Activated T-cell treated with anti-CD3 and anti-CD28 coated beads, Interleukin-2, amount 50 U/mL, for 24 hours (primary cell): ENCODE measurements at regions not wholly inside any gene's neighbourhood (a gene's known extent, or its start where the extent isn't known, plus 50 kb on each side); places are given as distances from the start of the nearest gene placed in this dataset.

Experiments
- DNase-seq: peaks from one replicate; pipeline ENCODE4 v3.0.0-alpha.2; 2020
- H3K27ac Mint-ChIP-seq: 2 replicates; pipeline ENCODE4 v1.8.0; 2020; ENCODE audit warnings: mild to moderate bottlenecking, mixed read lengths
- H3K27me3 Mint-ChIP-seq: 2 replicates; pipeline ENCODE4 v1.8.0; 2020; ENCODE audit warnings: mixed read lengths
- H3K36me3 Mint-ChIP-seq: 2 replicates; pipeline ENCODE4 v1.8.0; 2020; ENCODE audit warnings: low read depth, mixed read lengths
- H3K4me1 Mint-ChIP-seq: 2 replicates; pipeline ENCODE4 v1.8.0; 2020; ENCODE audit warnings: low read depth, mixed read lengths
- H3K4me3 Mint-ChIP-seq: 2 replicates; pipeline ENCODE4 v1.8.0; 2020; ENCODE audit warnings: mild to moderate bottlenecking, moderate library complexity, mixed read lengths
- H3K9me3 Mint-ChIP-seq: 2 replicates; pipeline ENCODE4 v1.8.0; 2020; ENCODE audit warnings: mixed read lengths

- peaks cover 13% of the 10 kb centered on the region for H3K27me3 Mint-ChIP-seq
- H3K4me1 Mint-ChIP-seq = peaks cover 1% of the 10 kb centered on the region
- no peaks in the 10 kb centered on the region for H3K36me3 Mint-ChIP-seq
- H3K4me3 Mint-ChIP-seq = no peak overlapping the region
- H3K9me3 Mint-ChIP-seq = no peaks in the 10 kb centered on the region
- H3K27ac Mint-ChIP-seq = no peak overlapping the region
- DNase-seq = no peak
Observed at GRCh38 chr3:187618722-187619121, 51.5 kb downstream of the SST start.

DNA sequence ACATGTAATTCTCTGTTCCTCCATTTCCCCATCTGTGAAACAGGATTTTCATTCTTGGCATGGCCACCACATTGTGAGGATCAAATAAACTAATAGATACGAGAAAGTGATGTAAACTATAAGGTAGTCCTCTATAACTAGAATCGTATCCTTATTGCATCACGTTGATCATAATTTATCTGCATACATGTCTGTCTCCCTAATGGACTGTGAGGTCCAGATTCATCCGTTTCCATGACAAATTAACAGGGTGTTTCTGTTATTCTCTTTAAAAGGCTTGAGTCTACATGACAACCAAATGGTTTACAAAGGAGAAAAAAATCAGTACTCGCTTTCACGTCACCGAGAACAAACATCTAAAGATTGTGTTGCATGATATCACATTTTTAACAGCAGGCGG, 53.0 kb downstream of the SST start:
- peaks cover 1% of the 10 kb centered on the region for H3K4me1 Mint-ChIP-seq

DNA sequence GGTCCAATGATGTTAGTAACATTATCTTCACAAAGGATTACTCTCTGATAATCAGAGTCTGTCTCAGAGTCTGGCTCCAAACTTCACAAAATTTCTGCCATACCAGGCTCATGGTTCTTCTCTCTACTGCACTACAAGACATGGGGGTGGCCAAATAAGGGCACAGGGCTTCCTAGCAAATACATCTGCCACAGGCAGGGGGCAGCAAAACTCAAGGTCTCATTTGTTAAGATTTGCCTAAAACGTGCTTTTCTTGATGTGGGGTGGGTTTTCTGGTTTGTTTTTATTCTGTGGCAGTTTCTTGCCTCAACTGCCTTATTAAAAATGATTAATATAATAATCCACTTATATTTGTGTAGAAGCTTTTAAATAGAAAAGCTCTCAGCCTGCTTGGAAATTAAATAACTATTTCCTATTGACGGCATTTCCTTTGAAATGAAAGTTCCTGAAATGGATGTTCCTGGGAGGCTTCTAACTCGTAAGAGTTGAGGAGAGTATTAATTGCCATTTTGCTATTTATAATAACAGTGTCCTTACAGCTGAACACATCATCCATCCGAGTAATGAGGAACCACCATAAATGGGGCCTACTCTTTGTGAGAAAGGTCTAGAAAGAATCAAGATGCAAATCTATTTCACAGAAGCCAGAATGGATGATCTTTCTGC, 53.8 kb downstream of the SST start:
- Mint-ChIP-seq H3K27me3 (peaks cover 14% of the 10 kb centered on the region), H3K27ac (no peak overlapping the region), H3K36me3 (no peaks in the 10 kb centered on the region), H3K9me3 (no peaks in the 10 kb centered on the region), H3K4me3 (no peak overlapping the region), H3K4me1 (peaks cover 1% of the 10 kb centered on the region)
- peak; percentile 58 for DNase-seq

More for the DNA sequence above, 53.0 kb downstream of the SST start:
- Mint-ChIP-seq H3K27ac (no peak overlapping the region), H3K4me3 (no peak overlapping the region), H3K36me3 (no peaks in the 10 kb centered on the region), H3K9me3 (no peaks in the 10 kb centered on the region), H3K27me3 (peaks cover 12% of the 10 kb centered on the region)
- no peak for DNase-seq

DNA sequence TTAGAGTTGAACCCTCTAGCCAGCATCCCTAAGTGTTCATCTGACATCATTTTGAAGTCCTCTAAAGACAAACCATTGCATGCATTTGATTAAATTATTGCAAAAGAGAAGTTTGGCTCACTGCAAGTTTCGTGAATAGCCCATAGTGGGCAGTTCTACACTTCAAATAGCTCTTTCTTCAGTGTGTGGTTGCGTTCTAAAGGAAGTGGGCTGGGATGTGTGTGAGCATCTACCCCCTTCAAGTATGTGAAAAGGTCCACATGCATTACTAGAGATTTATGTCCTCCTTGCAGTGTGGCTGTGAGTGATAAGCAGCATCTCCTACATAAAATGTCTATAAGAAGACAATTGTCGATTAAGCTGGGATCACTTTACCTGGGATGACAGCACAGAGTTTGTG, 54.6 kb downstream of the SST start:
- H3K9me3 Mint-ChIP-seq = no peaks in the 10 kb centered on the region
- no peak overlapping the region for H3K27ac Mint-ChIP-seq
- no peak overlapping the region for H3K4me3 Mint-ChIP-seq
- H3K27me3 Mint-ChIP-seq = peaks cover 18% of the 10 kb centered on the region
- DNase-seq = no peak
- peaks cover 1% of the 10 kb centered on the region for H3K4me1 Mint-ChIP-seq
- no peaks in the 10 kb centered on the region for H3K36me3 Mint-ChIP-seq

DNA sequence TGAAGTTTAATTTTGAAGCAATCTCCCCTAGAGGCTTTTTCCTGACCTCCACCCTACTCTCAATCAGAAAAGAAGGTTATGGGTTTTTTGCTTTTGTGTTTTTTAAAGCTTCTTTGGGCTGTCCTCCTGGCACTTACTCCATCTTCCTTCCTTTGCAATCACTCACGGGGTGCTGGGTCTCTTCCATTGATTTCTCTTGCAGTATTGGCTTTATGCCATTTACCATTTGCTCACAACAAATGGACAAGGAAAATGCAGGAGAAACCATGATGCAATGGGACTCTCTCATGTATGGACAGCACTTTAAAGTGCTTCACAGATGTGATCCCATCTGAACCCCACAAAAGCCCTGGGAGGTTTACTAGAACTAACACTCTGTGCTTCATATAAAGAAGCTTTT, 57.5 kb downstream of the SST start:
- H3K27ac Mint-ChIP-seq = no peak overlapping the region
- DNase-seq = no peak

GRCh38 chr3:187610981-187611511, 59.1 kb downstream of the SST start:
- H3K4me1 Mint-ChIP-seq = no peaks in the 10 kb centered on the region
- H3K27me3 Mint-ChIP-seq = peaks cover 61% of the 10 kb centered on the region
- no peaks in the 10 kb centered on the region for H3K9me3 Mint-ChIP-seq
- no peaks in the 10 kb centered on the region for H3K36me3 Mint-ChIP-seq
- no peak overlapping the region for H3K4me3 Mint-ChIP-seq
- no peak for DNase-seq
- H3K27ac Mint-ChIP-seq = no peak overlapping the region

More for the DNA sequence above, 57.5 kb downstream of the SST start:
- no peaks in the 10 kb centered on the region for H3K9me3 Mint-ChIP-seq
- no peak overlapping the region for H3K4me3 Mint-ChIP-seq
- peaks cover 1% of the 10 kb centered on the region for H3K4me1 Mint-ChIP-seq
- peaks cover 48% of the 10 kb centered on the region for H3K27me3 Mint-ChIP-seq
- no peaks in the 10 kb centered on the region for H3K36me3 Mint-ChIP-seq

GRCh38 chr3:187594272-187594671, 75.9 kb downstream of the SST start:
- no peaks in the 10 kb centered on the region for H3K36me3 Mint-ChIP-seq
- H3K4me3 Mint-ChIP-seq = no peak overlapping the region
- H3K27me3 Mint-ChIP-seq = peaks cover 64% of the 10 kb centered on the region
- no peaks in the 10 kb centered on the region for H3K4me1 Mint-ChIP-seq
- no peak overlapping the region for H3K27ac Mint-ChIP-seq
- no peak for DNase-seq
- no peaks in the 10 kb centered on the region for H3K9me3 Mint-ChIP-seq

DNA sequence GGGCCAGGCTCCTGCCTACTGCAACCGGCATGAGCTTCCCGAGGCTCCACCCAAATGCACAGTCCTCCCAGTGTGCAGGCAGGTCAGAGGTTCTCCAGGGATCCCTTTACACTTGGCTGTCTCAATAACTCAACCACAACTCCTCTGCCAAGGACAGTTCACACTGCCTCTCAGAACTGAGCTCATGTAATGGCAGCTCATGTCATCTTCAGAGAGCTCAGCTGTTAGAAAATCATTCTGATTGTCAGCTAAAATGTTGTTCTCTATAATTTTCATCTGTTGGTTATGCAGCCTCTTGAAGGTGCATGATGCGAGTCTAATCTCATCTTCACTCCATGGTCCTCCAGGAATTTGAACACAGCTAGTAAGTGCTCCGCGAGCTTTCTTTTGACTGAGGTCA, 76.7 kb downstream of the SST start:
- Mint-ChIP-seq H3K27me3 (peaks cover 63% of the 10 kb centered on the region), H3K4me3 (no peak overlapping the region), H3K4me1 (no peaks in the 10 kb centered on the region), H3K27ac (no peak overlapping the region), H3K36me3 (no peaks in the 10 kb centered on the region), H3K9me3 (no peaks in the 10 kb centered on the region)
- no peak for DNase-seq

DNA sequence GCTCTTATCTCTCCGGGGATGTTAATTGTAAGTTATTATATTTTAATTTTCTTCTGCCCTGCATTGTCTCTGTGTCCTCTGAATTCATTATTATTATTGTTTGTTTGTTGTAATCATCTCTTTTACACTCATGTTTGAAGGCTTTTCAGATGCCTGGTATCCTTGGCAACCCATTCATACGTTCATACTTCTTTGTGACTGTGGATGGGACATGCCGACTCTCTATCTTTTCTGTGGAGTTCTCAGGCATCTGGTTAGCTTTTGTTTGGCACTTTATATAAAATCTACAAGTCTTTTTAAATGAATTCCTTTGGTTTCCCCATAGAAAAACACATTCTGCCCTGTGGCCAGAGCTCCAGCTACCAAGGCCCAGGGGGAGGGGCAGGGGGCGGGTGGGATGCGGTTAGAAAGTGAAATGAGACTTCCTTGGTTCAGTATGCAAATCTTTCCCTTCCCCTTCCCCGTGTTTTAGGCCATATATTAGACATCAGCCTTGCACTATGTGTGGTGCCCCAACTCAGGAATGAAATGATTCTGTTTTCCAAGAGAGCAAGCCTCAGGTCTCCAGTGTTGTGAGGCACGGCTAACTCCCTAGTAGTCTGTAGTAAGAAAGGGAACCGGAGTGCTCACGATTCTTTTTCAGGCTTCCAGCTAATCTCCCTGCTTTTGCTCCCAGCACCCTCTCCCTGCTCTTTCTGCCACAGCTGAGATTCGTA, 79.2 kb downstream of the SST start:
- H3K27ac Mint-ChIP-seq = no peak overlapping the region
- no peaks in the 10 kb centered on the region for H3K4me1 Mint-ChIP-seq
- no peaks in the 10 kb centered on the region for H3K36me3 Mint-ChIP-seq
- peaks cover 64% of the 10 kb centered on the region for H3K27me3 Mint-ChIP-seq
- no peaks in the 10 kb centered on the region for H3K9me3 Mint-ChIP-seq
- H3K4me3 Mint-ChIP-seq = no peak overlapping the region
- no peak for DNase-seq

DNA sequence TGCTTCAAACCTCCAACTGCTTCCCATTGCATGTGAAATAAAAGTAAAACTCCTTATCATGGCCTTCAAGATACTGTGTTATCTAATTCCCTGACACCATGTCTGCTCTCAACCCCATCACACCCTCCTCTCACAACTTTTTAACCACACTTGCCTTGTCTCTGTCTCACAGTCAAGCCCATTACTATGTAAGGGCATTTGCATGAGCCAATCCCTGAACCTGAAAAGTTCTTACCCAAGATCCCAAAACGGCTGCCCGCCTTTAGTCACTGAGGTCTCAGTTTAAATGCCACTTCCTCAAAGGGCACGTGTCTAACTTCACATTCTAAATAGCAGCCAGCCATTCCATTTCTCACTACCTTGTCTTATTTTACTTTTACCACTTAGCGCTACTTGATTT, 83.1 kb downstream of the SST start:
- Mint-ChIP-seq H3K27me3 (peaks cover 55% of the 10 kb centered on the region), H3K4me3 (no peak overlapping the region)

DNA sequence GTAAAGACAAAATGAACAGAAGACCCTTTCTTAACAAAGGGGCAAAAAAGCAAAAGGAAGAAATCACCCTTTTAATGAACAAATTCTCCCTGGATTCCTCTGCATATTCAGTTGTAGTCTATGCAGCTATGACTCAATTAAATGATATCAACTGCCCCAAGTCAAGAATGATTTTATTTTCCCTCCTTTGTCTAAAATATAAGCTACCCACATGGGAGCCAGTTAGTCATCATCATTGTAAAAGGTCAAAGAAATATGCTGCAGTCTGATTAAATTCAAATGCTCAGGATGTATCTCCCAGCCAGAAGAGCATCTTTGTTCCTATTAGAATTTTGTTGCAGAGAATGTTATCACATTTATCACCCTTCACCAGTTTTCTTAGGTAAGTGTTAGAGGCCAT, 84.0 kb downstream of the SST start:
- H3K27me3 Mint-ChIP-seq = peaks cover 54% of the 10 kb centered on the region
- DNase-seq = no peak

More for the DNA sequence above, 83.1 kb downstream of the SST start:
- no peaks in the 10 kb centered on the region for H3K4me1 Mint-ChIP-seq
- H3K36me3 Mint-ChIP-seq = no peaks in the 10 kb centered on the region
- DNase-seq = no peak
- H3K27ac Mint-ChIP-seq = no peak overlapping the region
- no peaks in the 10 kb centered on the region for H3K9me3 Mint-ChIP-seq

GRCh38 chr3:187572441-187572840, 97.8 kb downstream of the SST start:
- Mint-ChIP-seq H3K4me3 (no peak overlapping the region), H3K36me3 (no peaks in the 10 kb centered on the region), H3K9me3 (no peaks in the 10 kb centered on the region), H3K27ac (no peak overlapping the region), H3K4me1 (no peaks in the 10 kb centered on the region), H3K27me3 (peaks cover 25% of the 10 kb centered on the region)
- DNase-seq = no peak

More for the DNA sequence above, 84.0 kb downstream of the SST start:
- H3K9me3 Mint-ChIP-seq = no peaks in the 10 kb centered on the region
- no peaks in the 10 kb centered on the region for H3K36me3 Mint-ChIP-seq
- H3K4me1 Mint-ChIP-seq = no peaks in the 10 kb centered on the region
- H3K4me3 Mint-ChIP-seq = no peak overlapping the region
- H3K27ac Mint-ChIP-seq = no peak overlapping the region

- Mint-ChIP-seq H3K4me3 (no peak overlapping the region), H3K36me3 (no peaks in the 10 kb centered on the region), H3K9me3 (no peaks in the 10 kb centered on the region), H3K27ac (no peak overlapping the region), H3K4me1 (no peaks in the 10 kb centered on the region), H3K27me3 (peaks cover 21% of the 10 kb centered on the region)
- no peak for DNase-seq
Observed at GRCh38 chr3:187571701-187572100, 98.5 kb downstream of the SST start.

- no peaks in the 10 kb centered on the region for H3K4me1 Mint-ChIP-seq
- H3K4me3 Mint-ChIP-seq = no peak overlapping the region
- peaks cover 28% of the 10 kb centered on the region for H3K27me3 Mint-ChIP-seq
- no peaks in the 10 kb centered on the region for H3K36me3 Mint-ChIP-seq
- no peaks in the 10 kb centered on the region for H3K9me3 Mint-ChIP-seq
- no peak overlapping the region for H3K27ac Mint-ChIP-seq
- DNase-seq = no peak
Observed at GRCh38 chr3:187570776-187571175, 99.4 kb downstream of the SST start.

DNA sequence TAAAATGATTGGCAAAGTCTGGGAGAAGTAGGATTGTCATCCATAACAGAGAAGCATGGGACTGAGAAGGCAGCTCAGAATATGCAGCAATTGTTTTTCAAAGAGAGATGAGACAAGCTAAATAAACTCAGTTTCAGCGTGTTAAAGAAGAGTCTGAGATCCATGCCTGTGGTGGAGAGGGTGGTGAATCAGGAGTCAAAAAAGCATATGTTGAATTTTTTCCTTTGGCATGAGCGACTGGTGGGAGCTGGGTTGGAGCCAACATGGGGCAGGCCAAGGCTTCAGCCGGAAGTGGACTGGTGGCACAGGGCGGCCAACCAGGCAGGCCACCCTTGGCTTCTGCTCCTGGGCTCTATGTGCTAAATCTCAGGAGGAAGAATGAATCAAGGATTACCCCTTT, 102.0 kb downstream of the SST start:
- H3K27ac Mint-ChIP-seq = no peak overlapping the region
- no peaks in the 10 kb centered on the region for H3K36me3 Mint-ChIP-seq
- DNase-seq = no peak
- no peak overlapping the region for H3K4me3 Mint-ChIP-seq
- no peaks in the 10 kb centered on the region for H3K9me3 Mint-ChIP-seq
- no peaks in the 10 kb centered on the region for H3K4me1 Mint-ChIP-seq
- peaks cover 43% of the 10 kb centered on the region for H3K27me3 Mint-ChIP-seq
